SU-DHL-6 (cell line): ENCODE measurements at regions not wholly inside any gene's neighbourhood (a gene's known extent, or its start where the extent isn't known, plus 50 kb on each side); places are given as distances from the start of the nearest gene placed in this dataset.

Experiments
- H2AFZ ChIP-seq: fragments of 200-600 bp; sonication (generic); 2 replicates; pipeline ENCODE4 v1.6.1; 2014; ENCODE audit warnings: low read depth, mild to moderate bottlenecking, moderate library complexity, mixed read lengths, antibody characterized with exemption, low read length; ENCODE audit not compliant: severe bottlenecking
- H3F3A ChIP-seq: fragments of 200-600 bp; shearing (Covaris generic); 2 replicates; pipeline ENCODE4 v1.6.0; 2016; ENCODE audit warnings: antibody characterized with exemption, mild to moderate bottlenecking; ENCODE audit not compliant: insufficient read depth
- H3K27ac ChIP-seq: fragments of 200-600 bp; sonication (generic); 2 replicates; pipeline ENCODE4 v1.5.1; 2016; ENCODE audit warnings: low read depth, mild to moderate bottlenecking, low read length, moderate library complexity, mixed read lengths
- H3K27me3 ChIP-seq: fragments of 200-600 bp; sonication (generic), shearing (Covaris generic); 2 replicates; pipeline ENCODE4 v1.6.0; 2014; ENCODE audit warnings: mild to moderate bottlenecking, low read length
- H3K36me3 ChIP-seq: fragments of 200-600 bp; sonication (generic); 2 replicates; pipeline ENCODE4 v1.6.1; 2014; ENCODE audit warnings: mild to moderate bottlenecking, low read length, mixed read lengths
- H3K4me2 ChIP-seq: fragments of 300-600, 200-600 bp; shearing (Covaris generic), sonication (generic); 2 replicates; pipeline ENCODE4 v1.6.0; 2014; ENCODE audit warnings: low read length, low read depth, mild to moderate bottlenecking; ENCODE audit not compliant: poor library complexity, severe bottlenecking
- H3K4me3 ChIP-seq: fragments of 200-600 bp; sonication (generic); 2 replicates; pipeline ENCODE4 v1.5.1; 2014; ENCODE audit warnings: antibody characterized with exemption, low read length, mild to moderate bottlenecking, mixed read lengths; ENCODE audit not compliant: insufficient read depth, poor library complexity, severe bottlenecking
- H3K79me2 ChIP-seq: fragments of 200-600 bp; sonication (generic); 2 replicates; pipeline ENCODE4 v1.6.1; 2014; ENCODE audit warnings: mild to moderate bottlenecking, low read length, moderate library complexity; ENCODE audit not compliant: insufficient read depth
- H3K9ac ChIP-seq: fragments of 200-600 bp; sonication (generic); 2 replicates; pipeline ENCODE4 v1.7.0; 2014; ENCODE audit warnings: mild to moderate bottlenecking, low read length
- H3K9me2 ChIP-seq: fragments of 200-600 bp; sonication (generic); replicated peaks from 2 replicates; pipeline ENCODE4 v1.6.1; 2014; ENCODE audit warnings: low read length; ENCODE audit not compliant: insufficient read depth
- H3K9me3 ChIP-seq: fragments of 200-600 bp; sonication (generic); 2 replicates; pipeline ENCODE4 v1.6.1; 2014; ENCODE audit warnings: low read length, mixed read lengths; ENCODE audit not compliant: insufficient read depth
- H4K20me1 ChIP-seq: fragments of 200-600 bp; sonication (generic); 2 replicates; pipeline ENCODE4 v1.6.1; 2014; ENCODE audit warnings: low read depth, mild to moderate bottlenecking, antibody characterized with exemption, low read length, moderate library complexity, mixed read lengths
- CTCF ChIP-seq: fragments of 200-600 bp; sonication (generic); IDR thresholded peaks from one replicate; pipeline ENCODE4 v1.5.1; 2017; ENCODE audit warnings: antibody characterized with exemption, mild to moderate bottlenecking, low read length, moderate library complexity; ENCODE audit not compliant: insufficient read depth, poor library complexity, severe bottlenecking
- EZH2phosphoT487 ChIP-seq: fragments of 200-600 bp; sonication (generic), shearing (Covaris generic); conservative IDR thresholded peaks from 2 replicates; pipeline ENCODE4 v1.6.1; 2018; ENCODE audit warnings: mild to moderate bottlenecking, antibody characterized with exemption, low read length, moderate library complexity, mixed read lengths

- H3K9me3 ChIP-seq, result no peaks in the 10 kb centered on the region
- H3K27ac ChIP-seq, result no peak overlapping the region
- no peaks in the 10 kb centered on the region for H3K79me2 ChIP-seq
- no peak overlapping the region for H3K4me3 ChIP-seq
- no peaks in the 10 kb centered on the region for H3F3A ChIP-seq
- no peak overlapping the region for H2AFZ ChIP-seq
- H4K20me1 ChIP-seq, result no peaks in the 10 kb centered on the region
- no peak overlapping the region for H3K4me2 ChIP-seq
- H3K9ac ChIP-seq, result no peak overlapping the region
- H3K36me3 ChIP-seq, result no peaks in the 10 kb centered on the region
- TF ChIP-seq EZH2phosphoT487, result no peak
- no peaks in the 10 kb centered on the region for H3K27me3 ChIP-seq
- no peaks in the 10 kb centered on the region for H3K9me2 ChIP-seq
Measured at GRCh38 chr16:86942151-86943051, 364.1 kb downstream of the FOXL1 start.

DNA sequence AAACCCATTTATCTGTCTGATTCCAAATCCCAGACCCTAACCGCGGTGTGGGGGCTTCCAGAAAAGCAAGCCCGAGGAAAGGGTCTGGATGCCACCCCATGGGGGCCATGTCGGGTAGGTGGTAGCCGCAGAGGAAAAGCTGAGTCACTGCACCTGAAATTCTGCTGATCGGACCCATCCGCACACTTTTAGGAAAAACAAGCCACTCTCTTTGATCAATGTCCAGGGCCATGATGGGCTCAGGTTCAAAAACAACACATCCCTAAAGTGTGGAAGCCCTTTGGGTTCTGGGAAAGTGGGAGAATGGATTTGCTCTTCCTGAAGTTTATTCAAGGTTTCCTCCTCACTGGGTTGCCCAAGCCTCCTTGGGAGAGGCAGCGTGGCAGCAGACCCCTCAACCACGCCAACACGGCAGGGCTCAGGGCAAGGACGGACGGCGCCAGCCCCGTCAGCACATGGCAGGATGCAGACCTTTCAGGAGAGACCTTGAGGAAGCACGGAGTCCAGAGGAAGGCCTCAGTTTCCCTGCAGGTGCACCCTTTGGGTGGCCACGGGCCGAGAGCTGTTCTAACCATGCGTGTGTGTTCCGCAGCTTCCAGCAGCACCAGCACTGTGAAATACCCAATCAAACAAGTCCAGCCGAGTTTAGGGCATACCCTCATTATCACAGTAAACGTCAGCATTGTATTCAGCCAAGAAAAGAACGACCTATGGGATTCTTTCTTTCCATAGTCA lies 367.0 kb downstream of the FOXL1 start:
- TF ChIP-seq EZH2phosphoT487 (no peak), CTCF (no peak)
- no peak overlapping the region for H3K4me3 ChIP-seq
- H3K79me2 ChIP-seq, result no peaks in the 10 kb centered on the region
- H3K36me3 ChIP-seq, result no peaks in the 10 kb centered on the region
- H3K4me2 ChIP-seq, result no peak overlapping the region
- H4K20me1 ChIP-seq, result no peaks in the 10 kb centered on the region
- H3F3A ChIP-seq, result no peaks in the 10 kb centered on the region
- H3K9me2 ChIP-seq, result no peaks in the 10 kb centered on the region
- H2AFZ ChIP-seq, result no peak overlapping the region
- H3K9me3 ChIP-seq, result no peaks in the 10 kb centered on the region
- no peak overlapping the region for H3K9ac ChIP-seq
- H3K27ac ChIP-seq, result no peak overlapping the region
- no peaks in the 10 kb centered on the region for H3K27me3 ChIP-seq

GRCh38 chr16:86946396-86946795 lies 368.0 kb downstream of the FOXL1 start:
- no peaks in the 10 kb centered on the region for H3K36me3 ChIP-seq
- no peak overlapping the region for H2AFZ ChIP-seq
- no peaks in the 10 kb centered on the region for H3K9me3 ChIP-seq
- H3F3A ChIP-seq, result no peaks in the 10 kb centered on the region
- no peak overlapping the region for H3K4me2 ChIP-seq
- H3K27ac ChIP-seq, result no peak overlapping the region
- H4K20me1 ChIP-seq, result no peaks in the 10 kb centered on the region
- TF ChIP-seq EZH2phosphoT487 (no peak), CTCF (no peak)
- H3K9ac ChIP-seq, result no peak overlapping the region
- H3K79me2 ChIP-seq, result no peaks in the 10 kb centered on the region
- H3K9me2 ChIP-seq, result no peaks in the 10 kb centered on the region
- H3K4me3 ChIP-seq, result no peak overlapping the region
- no peaks in the 10 kb centered on the region for H3K27me3 ChIP-seq

DNA sequence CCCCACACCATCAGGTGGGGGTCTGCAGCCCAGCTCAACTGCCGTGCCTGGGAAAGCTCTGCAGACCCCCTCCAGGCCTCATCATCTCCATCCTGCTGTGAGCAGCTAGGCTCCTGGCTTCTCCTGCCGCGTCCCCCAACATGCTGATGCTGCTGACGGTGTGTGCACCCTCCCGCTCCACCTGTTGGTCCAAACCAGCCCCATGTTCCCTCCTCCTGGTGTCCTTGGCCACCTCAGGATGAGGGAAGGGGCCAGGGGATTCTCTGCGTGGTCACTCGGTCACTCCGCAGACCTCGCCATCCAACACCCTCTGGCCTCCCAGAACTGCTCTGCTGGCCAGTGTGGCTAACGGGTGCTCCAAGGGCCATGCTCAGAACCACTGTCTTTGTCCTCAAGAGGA lies 368.6 kb downstream of the FOXL1 start:
- Histone ChIP-seq H3K9me3 (no peaks in the 10 kb centered on the region), H3K27ac (no peak overlapping the region), H3F3A (no peaks in the 10 kb centered on the region), H3K36me3 (no peaks in the 10 kb centered on the region), H3K79me2 (no peaks in the 10 kb centered on the region), H3K4me3 (no peak overlapping the region), H3K9ac (no peak overlapping the region), H4K20me1 (no peaks in the 10 kb centered on the region), H3K9me2 (no peaks in the 10 kb centered on the region), H3K27me3 (no peaks in the 10 kb centered on the region), H2AFZ (no peak overlapping the region), H3K4me2 (no peak overlapping the region)
- TF ChIP-seq CTCF (no peak), EZH2phosphoT487 (no peak)
